OCI-LY7 (cell line): ENCODE measurements at regions not wholly inside any gene's neighbourhood (a gene's known extent, or its start where the extent isn't known, plus 50 kb on each side); places are given as distances from the start of the nearest gene placed in this dataset.

Source experiments
- EZH2phosphoT487 ChIP-seq: fragments of 200-600 bp; sonication (generic); IDR thresholded peaks from 2 replicates; pipeline ENCODE4 v1.6.1; 2018; ENCODE audit warnings: low read depth, borderline replicate concordance, mild to moderate bottlenecking, mixed run types, antibody characterized with exemption, low read length, moderate library complexity, mixed read lengths
- TF ChIP-seq, protein P1 (sequence below): fragments of 200-600 bp; sonication (generic); conservative IDR thresholded peaks from 2 replicates; pipeline ENCODE4 v1.5.1; 2014; ENCODE audit warnings: mild to moderate bottlenecking, antibody characterized with exemption, low read length, moderate library complexity, mixed read lengths

DNA sequence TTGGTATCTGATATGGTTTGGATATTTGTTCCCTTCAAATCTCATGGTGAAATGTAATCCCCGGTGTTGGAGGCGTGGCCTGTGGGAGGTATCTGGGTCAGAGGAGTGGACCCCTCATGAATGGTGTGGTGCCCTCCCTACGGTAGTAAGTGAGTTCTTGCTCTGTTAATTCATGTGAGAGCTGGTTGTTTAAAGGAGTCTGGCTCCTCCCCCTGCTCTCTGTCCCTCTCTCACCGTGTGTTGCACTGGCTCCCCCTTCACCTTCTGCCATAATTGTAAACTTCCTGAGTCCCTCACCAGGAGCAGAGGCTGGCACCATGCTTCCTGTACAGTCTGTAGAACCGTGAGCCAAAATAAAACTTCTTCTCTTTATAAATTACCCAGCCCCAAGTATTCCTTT, 246.9 kb upstream of the AGTR1 start:
- TF ChIP-seq, protein P1, sequence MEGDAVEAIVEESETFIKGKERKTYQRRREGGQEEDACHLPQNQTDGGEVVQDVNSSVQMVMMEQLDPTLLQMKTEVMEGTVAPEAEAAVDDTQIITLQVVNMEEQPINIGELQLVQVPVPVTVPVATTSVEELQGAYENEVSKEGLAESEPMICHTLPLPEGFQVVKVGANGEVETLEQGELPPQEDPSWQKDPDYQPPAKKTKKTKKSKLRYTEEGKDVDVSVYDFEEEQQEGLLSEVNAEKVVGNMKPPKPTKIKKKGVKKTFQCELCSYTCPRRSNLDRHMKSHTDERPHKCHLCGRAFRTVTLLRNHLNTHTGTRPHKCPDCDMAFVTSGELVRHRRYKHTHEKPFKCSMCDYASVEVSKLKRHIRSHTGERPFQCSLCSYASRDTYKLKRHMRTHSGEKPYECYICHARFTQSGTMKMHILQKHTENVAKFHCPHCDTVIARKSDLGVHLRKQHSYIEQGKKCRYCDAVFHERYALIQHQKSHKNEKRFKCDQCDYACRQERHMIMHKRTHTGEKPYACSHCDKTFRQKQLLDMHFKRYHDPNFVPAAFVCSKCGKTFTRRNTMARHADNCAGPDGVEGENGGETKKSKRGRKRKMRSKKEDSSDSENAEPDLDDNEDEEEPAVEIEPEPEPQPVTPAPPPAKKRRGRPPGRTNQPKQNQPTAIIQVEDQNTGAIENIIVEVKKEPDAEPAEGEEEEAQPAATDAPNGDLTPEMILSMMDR: no peak
- TF ChIP-seq EZH2phosphoT487: no peak
